GM04504 (cell line): ENCODE measurements at regions not wholly inside any gene's neighbourhood (a gene's known extent, or its start where the extent isn't known, plus 50 kb on each side); places are given as distances from the start of the nearest gene placed in this dataset.

ENCODE experiments used
- DNase-seq: peaks from one replicate; pipeline ENCODE4 v3.0.0-alpha.2; 2012; ENCODE audit warnings: low read depth

GRCh38 chr7:36066343-36066664 is 86.8 kb upstream of the EEPD1 start:
- no peak for DNase-seq

- no peak for DNase-seq
Measured at GRCh38 chr7:36070230-36070629, 82.8 kb upstream of the EEPD1 start.

- DNase-seq: no peak
Measured at GRCh38 chr7:36071605-36072004, 81.4 kb upstream of the EEPD1 start.

- DNase-seq: no peak
Measured at GRCh38 chr7:36072620-36073019, 80.4 kb upstream of the EEPD1 start.

GRCh38 chr7:36075561-36075960 is 77.5 kb upstream of the EEPD1 start:
- no peak for DNase-seq

- no peak for DNase-seq
Measured at GRCh38 chr7:36076074-36076473, 77.0 kb upstream of the EEPD1 start.

GRCh38 chr7:36078816-36079360 is 74.2 kb upstream of the EEPD1 start:
- DNase-seq: no peak

- no peak for DNase-seq
Measured at GRCh38 chr7:36079446-36080025, 73.5 kb upstream of the EEPD1 start.

- no peak for DNase-seq
Measured at GRCh38 chr7:36080843-36081242, 72.2 kb upstream of the EEPD1 start.

- DNase-seq: no peak
Measured at GRCh38 chr7:36082216-36082615, 70.8 kb upstream of the EEPD1 start.

- DNase-seq: no peak
Measured at GRCh38 chr7:36082910-36083309, 70.1 kb upstream of the EEPD1 start.

- no peak for DNase-seq
Measured at GRCh38 chr7:36083626-36084380, 69.3 kb upstream of the EEPD1 start.

- DNase-seq: peak; percentile 11
Measured at GRCh38 chr7:36084485-36085091, 68.5 kb upstream of the EEPD1 start.

- no peak for DNase-seq
Measured at GRCh38 chr7:36085096-36085495, 68.0 kb upstream of the EEPD1 start.

- no peak for DNase-seq
Measured at GRCh38 chr7:36086571-36086970, 66.5 kb upstream of the EEPD1 start.

- DNase-seq: no peak
Measured at GRCh38 chr7:36088553-36088952, 64.5 kb upstream of the EEPD1 start.

GRCh38 chr7:36088966-36089365 is 64.1 kb upstream of the EEPD1 start:
- no peak for DNase-seq

- no peak for DNase-seq
Measured at GRCh38 chr7:36090976-36091873, 61.8 kb upstream of the EEPD1 start.

- no peak for DNase-seq
Measured at GRCh38 chr7:36091874-36092176, 61.2 kb upstream of the EEPD1 start.

- DNase-seq: no peak
Measured at GRCh38 chr7:36092221-36092771, 60.8 kb upstream of the EEPD1 start.

- DNase-seq: no peak
Measured at GRCh38 chr7:36096460-36097095, 56.5 kb upstream of the EEPD1 start.

GRCh38 chr7:36098096-36098495 is 55.0 kb upstream of the EEPD1 start:
- DNase-seq: no peak
